GM19372 (cell line): ENCODE measurements at regions not wholly inside any gene's neighbourhood (a gene's known extent, or its start where the extent isn't known, plus 50 kb on each side); places are given as distances from the start of the nearest gene placed in this dataset.

Experiments used
- ATAC-seq: cut with Tn5 transposase; IDR thresholded peaks from one replicate; pipeline ENCODE4 v1.9.1; 2021; ENCODE audit warnings: mild to moderate bottlenecking, low read depth, moderate library complexity; ENCODE audit not compliant: unreplicated experiment

- no peak for ATAC-seq
Measured at GRCh38 chrX:69110116-69110530, 55.1 kb downstream of the PJA1 start.

- ATAC-seq, result no peak
Measured at GRCh38 chrX:69109706-69110105, 55.5 kb downstream of the PJA1 start.

GRCh38 chrX:69109036-69109663 is 56.1 kb downstream of the PJA1 start:
- no peak for ATAC-seq

GRCh38 chrX:69107747-69108401 is 57.4 kb downstream of the PJA1 start:
- no peak for ATAC-seq

- no peak for ATAC-seq
Measured at GRCh38 chrX:69107231-69107739, 58.0 kb downstream of the PJA1 start.

- no peak for ATAC-seq
Measured at GRCh38 chrX:69104756-69105434, 60.4 kb downstream of the PJA1 start.

- no peak for ATAC-seq
Measured at GRCh38 chrX:69103539-69103938, 61.7 kb downstream of the PJA1 start.

- no peak for ATAC-seq
Measured at GRCh38 chrX:69102612-69103194, 62.5 kb downstream of the PJA1 start.

- no peak for ATAC-seq
Measured at GRCh38 chrX:69101683-69102251, 63.5 kb downstream of the PJA1 start.

- no peak for ATAC-seq
Measured at GRCh38 chrX:69100478-69100877, 64.8 kb downstream of the PJA1 start.

GRCh38 chrX:69097451-69098236 is 67.6 kb downstream of the PJA1 start:
- ATAC-seq, result no peak

GRCh38 chrX:69096963-69097362 is 68.3 kb downstream of the PJA1 start:
- ATAC-seq, result no peak

GRCh38 chrX:69094977-69095669 is 70.1 kb downstream of the PJA1 start:
- ATAC-seq, result no peak

- ATAC-seq, result no peak
Measured at GRCh38 chrX:69093960-69094871, 71.0 kb downstream of the PJA1 start.

- no peak for ATAC-seq
Measured at GRCh38 chrX:69090022-69090421, 75.2 kb downstream of the PJA1 start.

GRCh38 chrX:69089203-69089602 is 76.0 kb downstream of the PJA1 start:
- ATAC-seq, result no peak

GRCh38 chrX:69088171-69088938 is 76.9 kb downstream of the PJA1 start:
- no peak for ATAC-seq

GRCh38 chrX:69085826-69086225 is 79.4 kb downstream of the PJA1 start:
- ATAC-seq, result no peak
